ENCODE measurements at regions not wholly inside any gene's neighbourhood (a gene's known extent, or its start where the extent isn't known, plus 50 kb on each side); places are given as distances from the start of the nearest gene placed in this dataset.
"Not testable (repeated sequence)": the region's sequence is repeated elsewhere in the genome, so short reads cannot be mapped to it uniquely, and the experiment has no call there.

GRCh38 chr3:177405191-177405672, 207.9 kb upstream of the TBL1XR1 start:
- DNase-seq, result no peak

- no peak for DNase-seq
These were observed 213.4 kb upstream of the TBL1XR1 start for GRCh38 chr3:177410730-177411129.

GRCh38 chr3:177411201-177411600, 213.9 kb upstream of the TBL1XR1 start:
- no peak for DNase-seq

GRCh38 chr3:177412677-177413170, 215.4 kb upstream of the TBL1XR1 start:
- not testable (repeated sequence) for DNase-seq

- DNase-seq, result no peak
These were observed 216.8 kb upstream of the TBL1XR1 start for GRCh38 chr3:177414093-177414492.

GRCh38 chr3:177418787-177419186, 221.5 kb upstream of the TBL1XR1 start:
- DNase-seq, result no peak

- no peak for DNase-seq
These were observed 222.8 kb upstream of the TBL1XR1 start for GRCh38 chr3:177419904-177420601.

GRCh38 chr3:177420651-177421480, 223.6 kb upstream of the TBL1XR1 start:
- DNase-seq, result no peak

GRCh38 chr3:177421481-177421785, 224.2 kb upstream of the TBL1XR1 start:
- DNase-seq, result no peak

GRCh38 chr3:177424521-177424920, 227.2 kb upstream of the TBL1XR1 start:
- DNase-seq, result no peak

GRCh38 chr3:177425042-177425441, 227.8 kb upstream of the TBL1XR1 start:
- no peak for DNase-seq

- DNase-seq, result no peak
These were observed 229.0 kb upstream of the TBL1XR1 start for GRCh38 chr3:177426106-177426877.

GRCh38 chr3:177426878-177427495, 229.7 kb upstream of the TBL1XR1 start:
- no peak for DNase-seq

- no peak for DNase-seq
These were observed 230.3 kb upstream of the TBL1XR1 start for GRCh38 chr3:177427540-177427939.

GRCh38 chr3:177429079-177429478, 231.8 kb upstream of the TBL1XR1 start:
- no peak for DNase-seq

GRCh38 chr3:177429771-177430170, 232.5 kb upstream of the TBL1XR1 start:
- DNase-seq, result no peak

- no peak for DNase-seq
These were observed 233.4 kb upstream of the TBL1XR1 start for GRCh38 chr3:177430653-177431052.

- no peak for DNase-seq
These were observed 234.4 kb upstream of the TBL1XR1 start for GRCh38 chr3:177431525-177432176.

- no peak for DNase-seq
These were observed 238.0 kb upstream of the TBL1XR1 start for GRCh38 chr3:177435301-177435700.

- no peak for DNase-seq
These were observed 240.4 kb upstream of the TBL1XR1 start for GRCh38 chr3:177437513-177438337.

- no peak for DNase-seq
These were observed 241.4 kb upstream of the TBL1XR1 start for GRCh38 chr3:177438596-177439220.
